H1 (cell line): ENCODE measurements at regions not wholly inside any gene's neighbourhood (a gene's known extent, or its start where the extent isn't known, plus 50 kb on each side); places are given as distances from the start of the nearest gene placed in this dataset.

ENCODE experiments used
- CTCF ChIA-PET: fragments of 300-600 bp; sonication (Branson Sonifier 250); formaldehyde crosslinking; loops from one replicate; lab custom pipeline; 2021; ENCODE audit not compliant: partially characterized antibody; lab: Charles Lee
- POLR2A ChIA-PET: fragments of 300-600 bp; sonication (Branson Sonifier 250); formaldehyde crosslinking; loops from one replicate; lab custom pipeline; 2021; ENCODE audit warnings: inconsistent platforms; ENCODE audit not compliant: partially characterized antibody; lab: Charles Lee
- DNase-seq, 2 experiments: peaks; one replicate each; pipeline versions ENCODE4 v3.0.0 to v3.0.0-alpha.2; 2010 to 2022; ENCODE audit warnings: low spot score in 2 of 2, low read depth in 1 of 2, mixed read lengths in 1 of 2
- FAIRE-seq: peaks from 2 replicates; lab custom pipeline; 2011; peaks lifted over from hg19 to GRCh38; lab: Jason Lieb, UNC
- H2AFZ ChIP-seq: 2 replicates; pipeline ENCODE4 v1.8.1; 2012; ENCODE audit warnings: low read length, inconsistent platforms
- H2AK5ac ChIP-seq: 2 replicates; pipeline ENCODE4 v1.6.1; 2013; ENCODE audit warnings: low read depth, low read length
- H2BK120ac ChIP-seq: replicated peaks from 2 replicates; pipeline ENCODE3; 2013; ENCODE audit warnings: low read depth, low read length, inconsistent platforms
- H2BK12ac ChIP-seq: 2 replicates; pipeline ENCODE4 v1.6.1; 2013; ENCODE audit warnings: low read depth, low read length
- H2BK15ac ChIP-seq: 2 replicates; pipeline ENCODE4 v1.6.1; 2013; ENCODE audit warnings: low read length
- H2BK20ac ChIP-seq: 2 replicates; pipeline ENCODE4 v1.6.1; 2013; ENCODE audit warnings: low read length
- H2BK5ac ChIP-seq: 2 replicates; pipeline ENCODE4 v1.6.1; 2013; ENCODE audit warnings: low read depth, low read length
- H3K14ac ChIP-seq: 2 replicates; pipeline ENCODE4 v1.6.1; 2013; ENCODE audit warnings: inconsistent platforms; ENCODE audit not compliant: insufficient read length
- H3K18ac ChIP-seq: 2 replicates; pipeline ENCODE4 v1.6.1; 2013; ENCODE audit warnings: low read length; ENCODE audit errors: extremely low read depth
- H3K23ac ChIP-seq: 2 replicates; pipeline ENCODE4 v1.6.1; 2013; ENCODE audit warnings: inconsistent platforms; ENCODE audit not compliant: insufficient read length
- H3K23me2 ChIP-seq: 2 replicates; pipeline ENCODE4 v1.6.1; 2013; ENCODE audit warnings: low read depth, low read length
- H3K27ac ChIP-seq: 2 replicates; pipeline ENCODE4 v1.6.1; 2011; ENCODE audit warnings: low read depth, low read length, inconsistent platforms
- H3K27me3 ChIP-seq, 4 experiments: replicated peaks in 1 of 4; 1 replicate in 1 of 4; 2 replicates in 3 of 4; pipeline versions ENCODE4 v1.6.1 to v1.8.1; 2011 to 2013; ENCODE audit warnings: low read length in 3 of 4, mild to moderate bottlenecking in 3 of 4, inconsistent platforms in 2 of 4, mixed read lengths in 2 of 4, moderate library complexity in 1 of 4; ENCODE audit not compliant: control insufficient read depth in 3 of 4, insufficient read depth in 3 of 4; ENCODE audit errors: extremely low read depth in 1 of 4
- H3K36me3 ChIP-seq, 4 experiments: 2 replicates each; pipeline versions ENCODE4 v1.6.1 to v1.8.1; 2011 to 2013; ENCODE audit warnings: mild to moderate bottlenecking in 4 of 4, low read length in 3 of 4, moderate library complexity in 2 of 4, control low read depth in 1 of 4, inconsistent platforms in 1 of 4; ENCODE audit not compliant: insufficient read depth in 4 of 4, control insufficient read depth in 2 of 4
- H3K4ac ChIP-seq: replicated peaks from 2 replicates; pipeline ENCODE3; 2013; ENCODE audit warnings: low read length, low read depth, mixed read lengths, inconsistent platforms; ENCODE audit not compliant: insufficient read length
- H3K4me1 ChIP-seq, 4 experiments: replicated peaks in 1 of 4; 1 replicate in 1 of 4; 2 replicates in 3 of 4; pipeline versions ENCODE4 v1.6.1 to v1.8.1; 2011 to 2013; ENCODE audit warnings: low read length in 3 of 4, inconsistent platforms in 2 of 4, mixed read lengths in 1 of 4; ENCODE audit not compliant: insufficient read depth in 4 of 4, control insufficient read depth in 3 of 4
- H3K4me2 ChIP-seq, 2 experiments: 2 replicates each; pipeline versions ENCODE4 v1.6.1 to v1.8.1; 2011 to 2013; ENCODE audit warnings: low read depth in 2 of 2, low read length in 2 of 2, control low read depth in 1 of 2, inconsistent platforms in 1 of 2, mild to moderate bottlenecking in 1 of 2; ENCODE audit not compliant: insufficient read depth in 1 of 2
- H3K4me3 ChIP-seq, 4 experiments: fragments of 200-600, 300-600 bp in 1 of 4; sonication (generic), shearing (Covaris generic), sonication (Bioruptor Twin) in 1 of 4; 2 replicates each; pipeline versions ENCODE4 v1.5.1 to v1.8.1; 2011 to 2016; ENCODE audit warnings: low read length in 4 of 4, low read depth in 3 of 4, control low read depth in 2 of 4, inconsistent platforms in 2 of 4, mild to moderate bottlenecking in 2 of 4, mixed read lengths in 1 of 4, moderate library complexity in 1 of 4; ENCODE audit not compliant: insufficient read depth in 2 of 4; ENCODE audit errors: extremely low read depth in 1 of 4
- H3K56ac ChIP-seq: replicated peaks from 2 replicates; pipeline ENCODE3; 2013; ENCODE audit warnings: low read depth, mild to moderate bottlenecking, mixed read lengths, low read length, inconsistent platforms; ENCODE audit not compliant: insufficient read length
- H3K79me1 ChIP-seq: 2 replicates; pipeline ENCODE4 v1.6.1; 2013; ENCODE audit warnings: low read depth, low read length, control low read depth
- H3K79me2 ChIP-seq, 2 experiments: 2 replicates each; pipeline versions ENCODE4 v1.6.1 to v1.8.1; 2012 to 2013; ENCODE audit warnings: low read length in 2 of 2, mild to moderate bottlenecking in 2 of 2, inconsistent platforms in 1 of 2; ENCODE audit not compliant: insufficient read depth in 2 of 2, control insufficient read depth in 1 of 2
- H3K9ac ChIP-seq, 4 experiments: replicated peaks in 1 of 4; 1 replicate in 1 of 4; 2 replicates in 3 of 4; pipeline versions ENCODE4 v1.6.1 to v1.8.1; 2011 to 2013; ENCODE audit warnings: low read depth in 3 of 4, low read length in 3 of 4, control low read depth in 2 of 4, mild to moderate bottlenecking in 2 of 4, moderate library complexity in 2 of 4, inconsistent platforms in 1 of 4; ENCODE audit errors: extremely low read depth in 1 of 4
- H3K9me3 ChIP-seq, 2 experiments: 2 replicates each; pipeline versions ENCODE4 v1.6.1 to v1.8.1; 2012 to 2013; ENCODE audit warnings: mild to moderate bottlenecking in 2 of 2, moderate library complexity in 2 of 2, control low read depth in 1 of 2, inconsistent platforms in 1 of 2, low read depth in 1 of 2, low read length in 1 of 2, mixed read lengths in 1 of 2; ENCODE audit not compliant: insufficient read depth in 2 of 2
- H4K20me1 ChIP-seq, 2 experiments: replicated peaks in 1 of 2; 2 replicates each; pipeline versions ENCODE3 to v1.8.1; 2011 to 2013; ENCODE audit warnings: inconsistent platforms in 2 of 2, low read length in 2 of 2, mild to moderate bottlenecking in 1 of 2; ENCODE audit not compliant: insufficient read depth in 2 of 2, control insufficient read depth in 1 of 2
- H4K5ac ChIP-seq: 2 replicates; pipeline ENCODE4 v1.6.1; 2013; ENCODE audit warnings: low read length, low read depth, mixed read lengths, inconsistent platforms; ENCODE audit not compliant: insufficient read length
- H4K8ac ChIP-seq: 2 replicates; pipeline ENCODE4 v1.8.0; 2013; ENCODE audit warnings: mild to moderate bottlenecking, moderate library complexity, low read length, inconsistent platforms; ENCODE audit not compliant: insufficient read depth; ENCODE audit errors: extremely low read depth
- H4K91ac ChIP-seq: replicated peaks from 2 replicates; pipeline ENCODE3; 2013; ENCODE audit warnings: low read length, mixed read lengths, inconsistent platforms; ENCODE audit not compliant: insufficient read length
- BRCA1 ChIP-seq: IDR thresholded peaks from 2 replicates; pipeline ENCODE4 v1.6.1; 2012; ENCODE audit warnings: low read depth, low read length, improper control_type of control experiment
- CREB1 ChIP-seq: IDR thresholded peaks from 2 replicates; pipeline ENCODE4 v1.6.1; 2012; ENCODE audit warnings: inconsistent platforms
- EGR1 ChIP-seq: IDR thresholded peaks from 2 replicates; pipeline ENCODE4 v1.6.1; 2011; ENCODE audit warnings: low read depth, low read length, borderline replicate concordance
- EP300 ChIP-seq, 2 experiments: IDR thresholded peaks; 1 replicate in 1 of 2; 2 replicates in 1 of 2; pipeline ENCODE4 v1.6.1; 2011 to 2012; ENCODE audit warnings: low read depth in 2 of 2, low read length in 2 of 2, mild to moderate bottlenecking in 2 of 2, borderline replicate concordance in 1 of 2, inconsistent platforms in 1 of 2, moderate library complexity in 1 of 2
- FOSL1 ChIP-seq: IDR thresholded peaks from 2 replicates; pipeline ENCODE4 v1.6.1; 2011; ENCODE audit warnings: mild to moderate bottlenecking, low read depth, low read length, moderate library complexity; ENCODE audit not compliant: insufficient read depth
- JUN ChIP-seq: IDR thresholded peaks from 2 replicates; pipeline ENCODE4 v1.6.1; 2011; ENCODE audit warnings: low read depth, mild to moderate bottlenecking, improper control_type of control experiment, low read length
- JUND ChIP-seq: IDR thresholded peaks from 2 replicates; pipeline ENCODE4 v1.6.1; 2011; ENCODE audit warnings: mild to moderate bottlenecking, improper control_type of control experiment, low read length
- KDM1A ChIP-seq: fragments of 200-600, 300-600 bp; sonication (generic); IDR thresholded peaks from 2 replicates; pipeline ENCODE4 v1.7.1; 2016; ENCODE audit warnings: mild to moderate bottlenecking, low read length, borderline replicate concordance
- NRF1 ChIP-seq: IDR thresholded peaks from 2 replicates; pipeline ENCODE4 v1.6.1; 2011; ENCODE audit warnings: mild to moderate bottlenecking, low read depth, low read length, improper control_type of control experiment
- PHF8 ChIP-seq: fragments of 200-600 bp; sonication (generic); conservative IDR thresholded peaks from 2 replicates; pipeline ENCODE4 v1.7.1; 2012; ENCODE audit warnings: low read depth, mild to moderate bottlenecking, inconsistent platforms, low read length, moderate library complexity
- SIRT6 ChIP-seq: IDR thresholded peaks from one replicate; pipeline ENCODE4 v1.7.1; 2012; ENCODE audit warnings: low read length, inconsistent platforms
- TAF1 ChIP-seq: IDR thresholded peaks from 2 replicates; pipeline ENCODE4 v1.6.1; 2011; ENCODE audit warnings: mild to moderate bottlenecking, low read depth, low read length
- TBP ChIP-seq: IDR thresholded peaks from 2 replicates; pipeline ENCODE4 v1.6.1; 2011; ENCODE audit warnings: low read depth, low read length, improper control_type of control experiment
- TEAD4 ChIP-seq: IDR thresholded peaks from 2 replicates; pipeline ENCODE4 v1.6.1; 2012; ENCODE audit warnings: low read depth, low read length, inconsistent platforms, mixed read lengths
- WGBS, 2 experiments: shearing (Covaris generic) in 1 of 2; methylation state at CpG; one replicate each; pipeline versions ENCODE4 v1.1.6 to v1.1.7; 2013 to 2015; ENCODE audit warnings: low lambda C conversion rate in 2 of 2, mixed read lengths in 2 of 2, inconsistent platforms in 1 of 2, low coverage in 1 of 2, missing lambda C conversion rate in 1 of 2; ENCODE audit not compliant: insufficient replicate concordance in 2 of 2, insufficient coverage in 1 of 2, insufficient read length in 1 of 2; ENCODE audit errors: extremely low coverage in 1 of 2, missing lambda C conversion rate in 1 of 2; 5-methylcytosine and 5-hydroxymethylcytosine counted together
- TF ChIP-seq, protein P1 (sequence below): IDR thresholded peaks from 2 replicates; pipeline ENCODE4 v1.6.1; 2012; ENCODE audit warnings: inconsistent platforms

DNA sequence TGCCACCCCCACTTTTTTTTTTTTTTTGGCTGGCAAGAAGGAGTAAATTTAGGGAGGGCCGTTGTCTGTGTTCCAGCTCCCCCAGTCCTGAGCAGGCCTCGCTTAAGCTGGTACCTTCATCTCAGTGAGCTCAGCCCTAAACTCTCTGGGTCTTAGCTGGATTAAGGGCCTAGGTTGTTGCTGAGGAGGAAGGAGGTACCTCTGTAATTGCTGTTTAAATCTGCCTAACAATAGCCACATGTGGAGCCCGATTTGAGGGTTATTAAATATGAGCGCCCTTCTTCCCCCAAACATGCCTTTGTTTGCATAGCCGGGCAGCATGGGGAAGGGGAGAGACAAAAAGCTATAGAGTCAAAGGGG is 179.0 kb upstream of the PITX1 start:
- Histone ChIP-seq H3K36me3 (no peaks in the 10 kb centered on the region), H3K27ac (no peak overlapping the region), H2BK15ac (no peak overlapping the region), H2BK12ac (no peak overlapping the region), H3K79me2 (no peaks in the 10 kb centered on the region; a peak in 1 of 4 replicates), H3K4me2 (no peak overlapping the region), H2AK5ac (no peak overlapping the region), H3K18ac (no peak overlapping the region), H4K20me1 (no peaks in the 10 kb centered on the region), H3K23me2 (no peaks in the 10 kb centered on the region), H4K91ac (no peak overlapping the region), H3K79me1 (no peaks in the 10 kb centered on the region), H3K56ac (no peak overlapping the region), H4K8ac (no peak overlapping the region), H3K14ac (no peak overlapping the region), H3K9me3 (no peaks in the 10 kb centered on the region), H3K4me1 (peaks cover 0 to 9% (median 5%) of the 10 kb centered on the region in 4 experiments; a peak in 5 of 7 replicates), H2AFZ (0 out of 2 replicates have a peak overlapping the region, but pooled peaks have one; percentile 77), H3K4ac (no peak overlapping the region), H3K27me3 (no peaks in the 10 kb centered on the region; a peak in 2 of 7 replicates), H2BK5ac (no peak overlapping the region), H4K5ac (no peak overlapping the region), H3K23ac (no peak overlapping the region), H3K4me3 (no peak overlapping the region), H3K9ac (no peak overlapping the region), H2BK20ac (no peak overlapping the region), H2BK120ac (no peak overlapping the region)
- no peak for FAIRE-seq
- ChIA-PET CTCF (interaction anchor here (0.6 to 2.5 kb wide), 16 partner anchors 8 to 353 kb away, joined by 3 to 10 read pairs (median 4); no protein-coding TSS in a partner anchor), POLR2A (interaction anchor here (0.7 to 0.9 kb wide), 2 partner anchors 26 to 186 kb away, joined by 3 to 4 read pairs; partner anchors contain the start of gene MACROH2A1)
- no peak for DNase-seq
- WGBS, 2 experiments: 77% methylated on average over 4 of the region's 5 CpGs; no CpG with 5 or more reads in 1 of the 2 experiments
- TF ChIP-seq JUN (no peak), CREB1 (no peak), JUND (no peak), TBP (no peak), EP300 (IDR thresholded peaks at IDR 0.05; ENCODE audit: borderline replicate concordance in 1 of 2, low read depth in 2 of 2, low read length in 2 of 2) (no peak), TAF1 (no peak), PHF8 (no peak), NRF1 (no peak), KDM1A (no peak), EGR1 (no peak), TEAD4 (no peak), BRCA1 (no peak), FOSL1 (no peak), SIRT6 (no peak)
- TF ChIP-seq, protein P1, sequence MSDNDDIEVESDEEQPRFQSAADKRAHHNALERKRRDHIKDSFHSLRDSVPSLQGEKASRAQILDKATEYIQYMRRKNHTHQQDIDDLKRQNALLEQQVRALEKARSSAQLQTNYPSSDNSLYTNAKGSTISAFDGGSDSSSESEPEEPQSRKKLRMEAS: no peak
